ENCODE measurements at regions not wholly inside any gene's neighbourhood (a gene's known extent, or its start where the extent isn't known, plus 50 kb on each side); places are given as distances from the start of the nearest gene placed in this dataset.

DNA sequence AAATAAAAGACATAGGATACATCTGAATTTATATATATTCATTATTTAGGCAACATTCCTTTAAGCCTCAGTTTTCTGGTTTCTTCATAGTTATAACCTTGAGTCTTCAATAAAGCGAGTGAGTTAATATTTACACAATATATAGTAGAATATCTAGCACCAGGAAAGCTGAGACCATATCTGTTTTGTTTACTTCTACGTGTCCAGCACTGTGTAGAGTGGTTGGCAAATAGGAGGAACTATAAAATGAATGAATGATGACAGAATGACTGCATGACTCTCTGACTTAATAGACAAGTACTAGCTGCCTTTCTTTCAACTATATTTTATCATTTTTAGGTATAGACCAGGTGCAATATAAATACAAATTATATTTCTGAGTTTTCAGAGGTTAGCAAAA is 197.8 kb upstream of the RBMS3 start:
- no peaks in the 10 kb centered on the region for H3K79me1 ChIP-seq (ENCODE audit: low read depth, low read length)
- no peak overlapping the region for H2BK120ac ChIP-seq (replicated peaks; ENCODE audit: low read depth, low read length)
- H3K4me3 ChIP-seq (ENCODE audit: extremely low read depth in 1 of 4, insufficient read depth in 2 of 4, low read depth in 3 of 4, low read length in 4 of 4) = no peak overlapping the region
- H3K4me2 ChIP-seq (ENCODE audit: insufficient read depth in 1 of 2, low read depth in 2 of 2, low read length in 2 of 2) = no peak overlapping the region
- 89% methylated on average over 2 of the region's 2 CpGs; no CpG with 5 or more reads in 1 of the 2 experiments for WGBS, 2 experiments (ENCODE audit: extremely low coverage in 1 of 2, insufficient coverage in 1 of 2, insufficient read length in 1 of 2, insufficient replicate concordance in 2 of 2, low coverage in 1 of 2, low lambda C conversion rate in 2 of 2, missing lambda C conversion rate in 1 of 2)
- no peak for DNase-seq (ENCODE audit: low read depth in 1 of 2, low spot score in 2 of 2)
- ChIA-PET CTCF (ENCODE audit: partially characterized antibody) (interaction anchor here (1.8 kb wide), 1 partner anchor 16 kb away, joined by 3 read pairs; no protein-coding TSS in a partner anchor), POLR2A (ENCODE audit: partially characterized antibody) (no interaction called here)
- H4K20me1 ChIP-seq (replicated peaks in 1 of 2; ENCODE audit: control insufficient read depth in 1 of 2, insufficient read depth in 2 of 2, low read length in 2 of 2) = no peaks in the 10 kb centered on the region
- H3K4me1 ChIP-seq (replicated peaks in 1 of 4; ENCODE audit: control insufficient read depth in 3 of 4, insufficient read depth in 4 of 4, low read length in 3 of 4) = no peaks in the 10 kb centered on the region
- H3K23me2 ChIP-seq (ENCODE audit: low read depth, low read length) = no peaks in the 10 kb centered on the region
- no peak overlapping the region for H2BK20ac ChIP-seq (ENCODE audit: low read length)
- H3K27ac ChIP-seq (ENCODE audit: low read depth, low read length) = no peak overlapping the region
- no peak overlapping the region for H3K4ac ChIP-seq (replicated peaks; ENCODE audit: insufficient read length, low read depth, low read length)
- H3K27me3 ChIP-seq (replicated peaks in 1 of 4; ENCODE audit: control insufficient read depth in 3 of 4, extremely low read depth in 1 of 4, insufficient read depth in 3 of 4, low read length in 3 of 4) = no peaks in the 10 kb centered on the region
- H3K18ac ChIP-seq (ENCODE audit: extremely low read depth, low read length) = no peak overlapping the region
- H2AFZ ChIP-seq (ENCODE audit: low read length) = no peak overlapping the region
- peaks cover 0 to 3% of the 10 kb centered on the region in 2 experiments; a peak in 1 of 4 replicates for H3K9me3 ChIP-seq (ENCODE audit: insufficient read depth in 2 of 2, low read depth in 1 of 2, low read length in 1 of 2)
- H2BK15ac ChIP-seq (ENCODE audit: low read length) = no peak overlapping the region
- no peak overlapping the region for H2BK12ac ChIP-seq (ENCODE audit: low read depth, low read length)
- H4K8ac ChIP-seq (ENCODE audit: extremely low read depth, insufficient read depth, low read length) = no peak overlapping the region
- H2BK5ac ChIP-seq (ENCODE audit: low read depth, low read length) = no peak overlapping the region
- no peak overlapping the region for H2AK5ac ChIP-seq (ENCODE audit: low read depth, low read length)
- no peak for FAIRE-seq
- no peaks in the 10 kb centered on the region for H3K36me3 ChIP-seq (ENCODE audit: control insufficient read depth in 2 of 4, insufficient read depth in 4 of 4, low read length in 3 of 4)
- no peak overlapping the region for H4K91ac ChIP-seq (replicated peaks; ENCODE audit: insufficient read length, low read length)
- H3K9ac ChIP-seq (replicated peaks in 1 of 4; ENCODE audit: extremely low read depth in 1 of 4, low read depth in 3 of 4, low read length in 3 of 4) = no peak overlapping the region
- no peak overlapping the region for H3K14ac ChIP-seq (ENCODE audit: insufficient read length)
- no peak overlapping the region for H3K56ac ChIP-seq (replicated peaks; ENCODE audit: insufficient read length, low read depth, low read length)
- H3K23ac ChIP-seq (ENCODE audit: insufficient read length) = no peak overlapping the region
- no peaks in the 10 kb centered on the region for H3K79me2 ChIP-seq (ENCODE audit: control insufficient read depth in 1 of 2, insufficient read depth in 2 of 2, low read length in 2 of 2)
- H4K5ac ChIP-seq (ENCODE audit: insufficient read length, low read depth, low read length) = no peak overlapping the region
- TF ChIP-seq POU5F1 (IDR thresholded peaks at IDR 0.05; ENCODE audit: low read depth, low read length) (no peak), JUN (IDR thresholded peaks at IDR 0.05; ENCODE audit: low read depth, low read length) (no peak), CTBP2 (IDR thresholded peaks at IDR 0.05; ENCODE audit: borderline replicate concordance, insufficient read depth, insufficient read length, low read length) (no peak), ZNF274 (IDR thresholded peaks at IDR 0.05; ENCODE audit: borderline replicate concordance, extremely low read depth, low read length) (no peak), NANOG (IDR thresholded peaks at IDR 0.05; ENCODE audit: insufficient read depth, low read depth, low read length, poor library complexity, severe bottlenecking) (no peak), POLR2A (IDR thresholded peaks at IDR 0.05; ENCODE audit: control extremely low read depth in 1 of 2, low read depth in 2 of 2, low read length in 2 of 2) (no peak), RAD21 (IDR thresholded peaks at IDR 0.05 in 1 of 2, conservative IDR thresholded peaks at IDR 0.05 in 1 of 2; ENCODE audit: low read depth in 2 of 2, low read length in 2 of 2) (no peak), TBP (IDR thresholded peaks at IDR 0.05; ENCODE audit: low read depth, low read length) (no peak), SP1 (IDR thresholded peaks at IDR 0.05; ENCODE audit: low read depth, low read length) (no peak)
- TF ChIP-seq, protein P1, sequence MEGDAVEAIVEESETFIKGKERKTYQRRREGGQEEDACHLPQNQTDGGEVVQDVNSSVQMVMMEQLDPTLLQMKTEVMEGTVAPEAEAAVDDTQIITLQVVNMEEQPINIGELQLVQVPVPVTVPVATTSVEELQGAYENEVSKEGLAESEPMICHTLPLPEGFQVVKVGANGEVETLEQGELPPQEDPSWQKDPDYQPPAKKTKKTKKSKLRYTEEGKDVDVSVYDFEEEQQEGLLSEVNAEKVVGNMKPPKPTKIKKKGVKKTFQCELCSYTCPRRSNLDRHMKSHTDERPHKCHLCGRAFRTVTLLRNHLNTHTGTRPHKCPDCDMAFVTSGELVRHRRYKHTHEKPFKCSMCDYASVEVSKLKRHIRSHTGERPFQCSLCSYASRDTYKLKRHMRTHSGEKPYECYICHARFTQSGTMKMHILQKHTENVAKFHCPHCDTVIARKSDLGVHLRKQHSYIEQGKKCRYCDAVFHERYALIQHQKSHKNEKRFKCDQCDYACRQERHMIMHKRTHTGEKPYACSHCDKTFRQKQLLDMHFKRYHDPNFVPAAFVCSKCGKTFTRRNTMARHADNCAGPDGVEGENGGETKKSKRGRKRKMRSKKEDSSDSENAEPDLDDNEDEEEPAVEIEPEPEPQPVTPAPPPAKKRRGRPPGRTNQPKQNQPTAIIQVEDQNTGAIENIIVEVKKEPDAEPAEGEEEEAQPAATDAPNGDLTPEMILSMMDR (IDR thresholded peaks at IDR 0.05; ENCODE audit: control extremely low read depth in 1 of 3, insufficient read depth in 1 of 3, low read depth in 1 of 3, low read length in 3 of 3) = no peak
- TF ChIP-seq, protein P2, sequence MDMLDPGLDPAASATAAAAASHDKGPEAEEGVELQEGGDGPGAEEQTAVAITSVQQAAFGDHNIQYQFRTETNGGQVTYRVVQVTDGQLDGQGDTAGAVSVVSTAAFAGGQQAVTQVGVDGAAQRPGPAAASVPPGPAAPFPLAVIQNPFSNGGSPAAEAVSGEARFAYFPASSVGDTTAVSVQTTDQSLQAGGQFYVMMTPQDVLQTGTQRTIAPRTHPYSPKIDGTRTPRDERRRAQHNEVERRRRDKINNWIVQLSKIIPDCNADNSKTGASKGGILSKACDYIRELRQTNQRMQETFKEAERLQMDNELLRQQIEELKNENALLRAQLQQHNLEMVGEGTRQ (IDR thresholded peaks at IDR 0.05; ENCODE audit: low read length) = no peak

Data from H1 (cell line).